Lower lobe of right lung (tissue), 2 donors: ENCODE measurements at regions not wholly inside any gene's neighbourhood (a gene's known extent, or its start where the extent isn't known, plus 50 kb on each side); places are given as distances from the start of the nearest gene placed in this dataset.
"Not testable (repeated sequence)": the region's sequence is repeated elsewhere in the genome, so short reads cannot be mapped to it uniquely, and the experiment has no call there.

Source experiments
- ATAC-seq, 2 donors: fragments of 200-7000 bp; cut with Tn5 transposase; one replicate each; pipeline ENCODE4 v1.9.1; 2020 to 2022; ENCODE audit warnings: mild to moderate bottlenecking in 2 of 2, moderate library complexity in 2 of 2
- DNase-seq: peaks from one replicate; pipeline ENCODE4 v3.0.0-alpha.2; 2020
- H3K27ac ChIP-seq: fragments of 200-600 bp; one replicate; pipeline ENCODE4 v1.8.0; 2022
- H3K27me3 ChIP-seq: fragments of 200-600 bp; one replicate; pipeline ENCODE4 v1.8.0; 2022; ENCODE audit warnings: low read depth
- H3K36me3 ChIP-seq: fragments of 200-600 bp; one replicate; pipeline ENCODE4 v1.8.0; 2022; ENCODE audit warnings: mild to moderate bottlenecking
- H3K4me1 ChIP-seq: fragments of 200-600 bp; one replicate; pipeline ENCODE4 v1.8.0; 2022
- H3K4me3 ChIP-seq: fragments of 200-600 bp; one replicate; pipeline ENCODE4 v1.8.0; 2022; ENCODE audit warnings: mild to moderate bottlenecking
- H3K9me3 ChIP-seq: fragments of 200-600 bp; one replicate; pipeline ENCODE4 v1.8.0; 2022
- intact Hi-C: fragments of 100-400 bp; cut with DNase I; formaldehyde crosslinking; loops from one replicate; pipeline ENCODE4 v1.11.0; 2022
- TF ChIP-seq, protein P1 (sequence below): fragments of 200-600 bp; IDR thresholded peaks from one replicate; pipeline ENCODE4 v1.8.0; 2022; ENCODE audit warnings: antibody characterized with exemption, mild to moderate bottlenecking
- donor health status: DM: no; HTN: yes; CAD: no; lungs with severe emphysema.

GRCh38 chr7:50921114-50921813, 138.6 kb upstream of the GRB10 start:
- ATAC-seq (no peak), DNase-seq (no peak)
- H3K9me3 ChIP-seq, result no peaks in the 10 kb centered on the region
- TF ChIP-seq, protein P1, sequence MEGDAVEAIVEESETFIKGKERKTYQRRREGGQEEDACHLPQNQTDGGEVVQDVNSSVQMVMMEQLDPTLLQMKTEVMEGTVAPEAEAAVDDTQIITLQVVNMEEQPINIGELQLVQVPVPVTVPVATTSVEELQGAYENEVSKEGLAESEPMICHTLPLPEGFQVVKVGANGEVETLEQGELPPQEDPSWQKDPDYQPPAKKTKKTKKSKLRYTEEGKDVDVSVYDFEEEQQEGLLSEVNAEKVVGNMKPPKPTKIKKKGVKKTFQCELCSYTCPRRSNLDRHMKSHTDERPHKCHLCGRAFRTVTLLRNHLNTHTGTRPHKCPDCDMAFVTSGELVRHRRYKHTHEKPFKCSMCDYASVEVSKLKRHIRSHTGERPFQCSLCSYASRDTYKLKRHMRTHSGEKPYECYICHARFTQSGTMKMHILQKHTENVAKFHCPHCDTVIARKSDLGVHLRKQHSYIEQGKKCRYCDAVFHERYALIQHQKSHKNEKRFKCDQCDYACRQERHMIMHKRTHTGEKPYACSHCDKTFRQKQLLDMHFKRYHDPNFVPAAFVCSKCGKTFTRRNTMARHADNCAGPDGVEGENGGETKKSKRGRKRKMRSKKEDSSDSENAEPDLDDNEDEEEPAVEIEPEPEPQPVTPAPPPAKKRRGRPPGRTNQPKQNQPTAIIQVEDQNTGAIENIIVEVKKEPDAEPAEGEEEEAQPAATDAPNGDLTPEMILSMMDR, result no peak
- H3K27me3 ChIP-seq, result no peaks in the 10 kb centered on the region
- H3K36me3 ChIP-seq, result no peaks in the 10 kb centered on the region
- H3K4me1 ChIP-seq, result no peaks in the 10 kb centered on the region
- no peak overlapping the region for H3K27ac ChIP-seq
- H3K4me3 ChIP-seq, result no peak overlapping the region
- intact Hi-C loops, result no loop called here

- no peaks in the 10 kb centered on the region for H3K4me1 ChIP-seq
- no peak for ATAC-seq
Measured at GRCh38 chr7:50920031-50920635, 137.4 kb upstream of the GRB10 start.

DNA sequence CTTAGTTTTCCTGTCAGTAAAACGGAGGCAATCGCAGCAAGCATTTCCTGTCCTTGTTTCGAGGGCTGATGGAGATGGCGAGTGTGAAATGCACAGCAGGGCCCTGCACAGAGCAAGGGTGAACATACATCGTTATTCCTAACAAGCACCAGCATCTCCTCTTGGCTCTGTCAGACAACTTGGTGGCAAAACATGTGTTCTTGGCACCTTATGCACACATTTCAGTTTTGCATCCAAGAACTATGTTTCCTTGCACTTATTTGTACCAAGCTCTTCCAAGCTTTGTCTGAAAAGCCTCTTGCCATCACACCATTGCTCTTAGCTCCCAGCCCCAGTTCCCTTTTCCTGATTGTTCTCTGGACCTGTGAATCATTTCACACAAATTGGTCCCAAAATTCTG, 132.9 kb upstream of the GRB10 start:
- ATAC-seq, result no peak
- Histone ChIP-seq H3K9me3 (no peaks in the 10 kb centered on the region), H3K36me3 (no peaks in the 10 kb centered on the region), H3K27ac (no peak overlapping the region), H3K4me3 (no peak overlapping the region), H3K27me3 (no peaks in the 10 kb centered on the region), H3K4me1 (no peaks in the 10 kb centered on the region)
- intact Hi-C loops, result no loop called here
- DNase-seq, result no peak
- TF ChIP-seq, protein P1, result no peak

More at GRCh38 chr7:50920031-50920635, 137.4 kb upstream of the GRB10 start:
- H3K9me3 ChIP-seq, result no peaks in the 10 kb centered on the region
- no peak overlapping the region for H3K27ac ChIP-seq
- no peaks in the 10 kb centered on the region for H3K36me3 ChIP-seq
- TF ChIP-seq, protein P1, result no peak
- no peak overlapping the region for H3K4me3 ChIP-seq
- H3K27me3 ChIP-seq, result no peaks in the 10 kb centered on the region
- no peak for DNase-seq
- intact Hi-C loops, result no loop called here

GRCh38 chr7:50914460-50914859, 131.8 kb upstream of the GRB10 start:
- Histone ChIP-seq H3K4me3 (no peak overlapping the region), H3K36me3 (no peaks in the 10 kb centered on the region), H3K4me1 (no peaks in the 10 kb centered on the region), H3K9me3 (no peaks in the 10 kb centered on the region), H3K27ac (no peak overlapping the region), H3K27me3 (no peaks in the 10 kb centered on the region)
- DNase-seq, result no peak
- intact Hi-C loops, result no loop called here
- TF ChIP-seq, protein P1, result no peak
- no peak for ATAC-seq

GRCh38 chr7:50908628-50909290, 126.1 kb upstream of the GRB10 start:
- intact Hi-C loops, result no loop called here
- no peak overlapping the region for H3K4me3 ChIP-seq
- ATAC-seq (no peak), DNase-seq (no peak)
- H3K27me3 ChIP-seq, result no peaks in the 10 kb centered on the region
- H3K27ac ChIP-seq, result no peak overlapping the region
- no peaks in the 10 kb centered on the region for H3K4me1 ChIP-seq
- H3K9me3 ChIP-seq, result no peaks in the 10 kb centered on the region
- TF ChIP-seq, protein P1, result no peak
- H3K36me3 ChIP-seq, result no peaks in the 10 kb centered on the region

GRCh38 chr7:50898604-50899477, 116.1 kb upstream of the GRB10 start:
- DNase-seq, intact Hi-C loops, ATAC-seq, H3K4me1 ChIP-seq, H3K27ac ChIP-seq, H3K27me3 ChIP-seq, H3K4me3 ChIP-seq, H3K9me3 ChIP-seq, H3K36me3 ChIP-seq: not testable (repeated sequence)

DNA sequence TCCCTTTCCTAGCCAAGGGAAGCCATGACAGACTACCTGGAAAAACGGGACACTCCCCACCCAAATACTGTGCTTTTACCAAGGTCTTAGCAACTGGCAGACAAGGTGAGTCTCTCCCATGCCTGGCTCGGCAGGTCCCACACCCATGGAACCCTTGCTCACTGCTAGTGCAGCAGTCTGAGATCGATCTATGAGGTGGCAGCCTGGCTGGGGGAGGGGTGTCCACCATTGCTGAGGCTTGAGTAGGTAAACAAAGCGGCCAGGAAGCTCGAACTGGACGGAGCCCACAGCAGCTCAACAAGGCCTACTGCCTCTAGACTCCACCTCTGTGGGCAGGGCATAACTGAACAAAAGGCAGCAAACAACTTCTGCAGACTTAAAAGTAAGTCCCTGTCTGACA, 104.4 kb upstream of the GRB10 start:
- DNase-seq, intact Hi-C loops, H3K4me1 ChIP-seq, H3K27me3 ChIP-seq, H3K36me3 ChIP-seq, ATAC-seq, H3K4me3 ChIP-seq, H3K27ac ChIP-seq, H3K9me3 ChIP-seq: not testable (repeated sequence)
